RWPE2 (cell line): ENCODE measurements at regions not wholly inside any gene's neighbourhood (a gene's known extent, or its start where the extent isn't known, plus 50 kb on each side); places are given as distances from the start of the nearest gene placed in this dataset.
A peak's percentile ranks its signal among the peaks of the same experiment; 100 is the strongest.

Source experiments
- ATAC-seq: fragments of 200-7000 bp; cut with Tn5 transposase; 3 replicates; pipeline ENCODE4 v1.9.1; 2021; ENCODE audit warnings: low read depth
- DNase-seq: peaks from one replicate; pipeline ENCODE4 v3.0.0-alpha.2; 2020; ENCODE audit warnings: low spot score
- H3K27ac ChIP-seq: fragments of 450-650 bp; 2 replicates; pipeline ENCODE4 v1.5.1; 2017; ENCODE audit warnings: mild to moderate bottlenecking; ENCODE audit not compliant: poor library complexity, severe bottlenecking
- H3K27me3 ChIP-seq: fragments of 250-450 bp; sonication (Bioruptor Pico); 2 replicates; pipeline ENCODE4 v1.5.1; 2021; ENCODE audit warnings: mild to moderate bottlenecking, moderate library complexity; ENCODE audit not compliant: insufficient read depth, poor library complexity, severe bottlenecking
- H3K36me3 ChIP-seq: fragments of 250-450 bp; sonication (Bioruptor Pico); 2 replicates; pipeline ENCODE4 v1.5.1; 2020; ENCODE audit warnings: low read depth, mild to moderate bottlenecking, moderate library complexity
- H3K4me1 ChIP-seq: fragments of 250-450 bp; sonication (Bioruptor Pico); 2 replicates; pipeline ENCODE4 v1.5.1; 2021; ENCODE audit warnings: mild to moderate bottlenecking, moderate library complexity; ENCODE audit not compliant: insufficient read depth, poor library complexity, severe bottlenecking
- H3K4me3 ChIP-seq: fragments of 250-450 bp; sonication (Bioruptor Pico); 2 replicates; pipeline ENCODE4 v1.5.1; 2021; ENCODE audit warnings: mild to moderate bottlenecking, moderate library complexity; ENCODE audit not compliant: severe bottlenecking
- H3K9me3 ChIP-seq: fragments of 250-450 bp; sonication (Bioruptor Pico); 2 replicates; pipeline ENCODE4 v1.5.1; 2021; ENCODE audit warnings: mild to moderate bottlenecking, moderate library complexity; ENCODE audit not compliant: severe bottlenecking
- TF ChIP-seq, protein P1 (sequence below): fragments of 450-650 bp; IDR thresholded peaks from one replicate; pipeline ENCODE4 v1.5.1; 2017; ENCODE audit warnings: mild to moderate bottlenecking, moderate library complexity; ENCODE audit not compliant: poor library complexity, severe bottlenecking

DNA sequence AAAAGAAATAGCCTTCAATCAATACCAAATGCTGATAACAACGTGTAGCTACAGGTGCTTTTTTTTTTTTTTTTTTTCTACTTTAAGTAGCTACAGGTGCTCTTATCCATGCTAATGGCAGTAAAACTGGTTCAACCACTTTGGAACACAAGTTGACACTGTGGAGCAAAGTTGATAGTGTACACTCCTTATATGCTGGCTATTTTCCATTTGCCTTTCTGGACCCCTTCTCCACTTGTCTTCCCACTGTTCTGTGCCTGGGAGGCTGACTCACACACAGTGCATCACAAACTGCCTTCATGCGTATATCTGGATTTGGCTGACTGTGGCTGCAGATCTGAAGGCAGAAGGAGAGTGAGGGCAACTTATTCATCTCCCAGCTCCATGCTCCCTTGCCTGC is 247.9 kb downstream of the MSX2 start:
- 0 out of 3 replicates have a peak, but pooled peaks have one; percentile 14 for ATAC-seq
- Histone ChIP-seq H3K36me3 (no peaks in the 10 kb centered on the region), H3K4me1 (no peaks in the 10 kb centered on the region), H3K9me3 (peaks cover 9% of the 10 kb centered on the region), H3K27me3 (peaks cover 14% of the 10 kb centered on the region), H3K27ac (no peak overlapping the region), H3K4me3 (no peak overlapping the region)
- TF ChIP-seq, protein P1, sequence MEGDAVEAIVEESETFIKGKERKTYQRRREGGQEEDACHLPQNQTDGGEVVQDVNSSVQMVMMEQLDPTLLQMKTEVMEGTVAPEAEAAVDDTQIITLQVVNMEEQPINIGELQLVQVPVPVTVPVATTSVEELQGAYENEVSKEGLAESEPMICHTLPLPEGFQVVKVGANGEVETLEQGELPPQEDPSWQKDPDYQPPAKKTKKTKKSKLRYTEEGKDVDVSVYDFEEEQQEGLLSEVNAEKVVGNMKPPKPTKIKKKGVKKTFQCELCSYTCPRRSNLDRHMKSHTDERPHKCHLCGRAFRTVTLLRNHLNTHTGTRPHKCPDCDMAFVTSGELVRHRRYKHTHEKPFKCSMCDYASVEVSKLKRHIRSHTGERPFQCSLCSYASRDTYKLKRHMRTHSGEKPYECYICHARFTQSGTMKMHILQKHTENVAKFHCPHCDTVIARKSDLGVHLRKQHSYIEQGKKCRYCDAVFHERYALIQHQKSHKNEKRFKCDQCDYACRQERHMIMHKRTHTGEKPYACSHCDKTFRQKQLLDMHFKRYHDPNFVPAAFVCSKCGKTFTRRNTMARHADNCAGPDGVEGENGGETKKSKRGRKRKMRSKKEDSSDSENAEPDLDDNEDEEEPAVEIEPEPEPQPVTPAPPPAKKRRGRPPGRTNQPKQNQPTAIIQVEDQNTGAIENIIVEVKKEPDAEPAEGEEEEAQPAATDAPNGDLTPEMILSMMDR = no peak
- DNase-seq = no peak

- Histone ChIP-seq H3K27ac (no peak overlapping the region), H3K4me3 (no peak overlapping the region), H3K27me3 (peaks cover 4% of the 10 kb centered on the region), H3K36me3 (no peaks in the 10 kb centered on the region), H3K4me1 (no peaks in the 10 kb centered on the region), H3K9me3 (peaks cover 5% of the 10 kb centered on the region)
- DNase-seq (no peak), ATAC-seq (no peak)
- TF ChIP-seq, protein P1 = no peak
Observed at GRCh38 chr5:174971210-174971609, 246.8 kb downstream of the MSX2 start.

- H3K9me3 ChIP-seq = peaks cover 5% of the 10 kb centered on the region
- no peak overlapping the region for H3K27ac ChIP-seq
- ATAC-seq = no peak
- no peaks in the 10 kb centered on the region for H3K4me1 ChIP-seq
- no peak overlapping the region for H3K4me3 ChIP-seq
- no peak for DNase-seq
- no peaks in the 10 kb centered on the region for H3K36me3 ChIP-seq
- peaks cover 3% of the 10 kb centered on the region for H3K27me3 ChIP-seq
- TF ChIP-seq, protein P1 = no peak
Observed at GRCh38 chr5:174970502-174970901, 246.1 kb downstream of the MSX2 start.

DNA sequence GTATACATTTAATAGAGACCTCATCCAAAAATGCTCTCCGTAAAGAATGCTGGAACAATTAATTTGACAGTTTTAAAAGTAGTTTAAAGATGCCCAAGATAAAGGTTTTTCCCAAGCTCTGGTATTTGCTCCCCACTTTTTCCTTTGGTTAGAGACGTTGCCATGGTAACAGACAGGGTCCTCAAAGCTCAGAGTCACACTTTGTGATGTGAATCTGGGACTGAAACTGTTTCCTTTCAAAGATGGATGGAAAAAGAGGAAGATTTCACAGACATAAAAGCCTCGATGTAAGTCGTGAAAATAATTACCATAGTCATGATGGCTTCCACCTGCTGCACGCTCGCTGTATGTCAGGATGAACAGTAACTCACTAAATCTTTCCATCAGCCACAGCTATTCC is 229.5 kb downstream of the MSX2 start:
- H3K36me3 ChIP-seq = no peaks in the 10 kb centered on the region
- no peaks in the 10 kb centered on the region for H3K9me3 ChIP-seq
- no peak for DNase-seq
- no peak overlapping the region for H3K4me3 ChIP-seq
- no peak overlapping the region for H3K27ac ChIP-seq
- TF ChIP-seq, protein P1 = no peak
- ATAC-seq = no peak
- no peaks in the 10 kb centered on the region for H3K27me3 ChIP-seq
- no peaks in the 10 kb centered on the region for H3K4me1 ChIP-seq

- no peaks in the 10 kb centered on the region for H3K27me3 ChIP-seq
- DNase-seq (no peak), ATAC-seq (peak; percentile 92)
- no peaks in the 10 kb centered on the region for H3K4me1 ChIP-seq
- H3K27ac ChIP-seq = no peak overlapping the region
- TF ChIP-seq, protein P1 = peak; percentile 89
- no peaks in the 10 kb centered on the region for H3K36me3 ChIP-seq
- H3K9me3 ChIP-seq = no peaks in the 10 kb centered on the region
- no peak overlapping the region for H3K4me3 ChIP-seq
Observed at GRCh38 chr5:174951151-174951780, 226.9 kb downstream of the MSX2 start.
